Uterus (tissue), 2 donors: ENCODE measurements at regions not wholly inside any gene's neighbourhood (a gene's known extent, or its start where the extent isn't known, plus 50 kb on each side); places are given as distances from the start of the nearest gene placed in this dataset.

Experiments
- CTCF ChIP-seq, 4 experiments: fragments of 200-600 bp in 2 of 4; fragments of 450-650 bp in 2 of 4; sonication (generic) in 2 of 4; IDR thresholded peaks; one replicate each; pipeline ENCODE4 v1.5.1; 2016 to 2019; ENCODE audit warnings: antibody characterized with exemption in 4 of 4, mild to moderate bottlenecking in 2 of 4, moderate library complexity in 1 of 4
- POLR2A ChIP-seq, 2 donors: fragments of 450-650 bp; IDR thresholded peaks; one replicate each; pipeline ENCODE4 v1.6.1; 2016; ENCODE audit warnings: antibody characterized with exemption in 2 of 2, mild to moderate bottlenecking in 1 of 2, moderate library complexity in 1 of 2

GRCh38 chr4:53711926-53712325 lies 120.6 kb upstream of the LNX1 start:
- no peak for TF ChIP-seq POLR2A (IDR thresholded peaks at IDR 0.05)
- TF ChIP-seq CTCF (IDR thresholded peaks at IDR 0.05) = no peak
